HepG2 (cell line): ENCODE measurements at regions not wholly inside any gene's neighbourhood (a gene's known extent, or its start where the extent isn't known, plus 50 kb on each side); places are given as distances from the start of the nearest gene placed in this dataset.

ENCODE experiments used
- ATAC-seq: fragments of 200-7000 bp; cut with Tn5 transposase; 3 replicates; pipeline ENCODE4 v1.9.1; 2020; ENCODE audit warnings: mild to moderate bottlenecking, moderate library complexity
- BruUV-seq: library from RNA; stranded (reverse); fragments of 400-500 nt; replicated peaks from 2 replicates; lab custom pipeline; 2021; lab: Mats Ljungman, UMichigan
- CTCF ChIA-PET: fragments of 300-600 bp; formaldehyde crosslinking; extraction: SDS; loops from one replicate; lab custom pipeline; 2021; ENCODE audit warnings: low total read pairs, inconsistent platforms, low intra/inter-chr PET ratio; lab: Yijun Ruan, JAX
- POLR2A ChIA-PET: fragments of 350-600 bp; sonication (Branson Sonifier 250); formaldehyde crosslinking; loops from one replicate; lab custom pipeline; 2020; ENCODE audit warnings: antibody characterized with exemption, inconsistent platforms; lab: Yijun Ruan, JAX
- DNase-seq: peaks from one replicate; pipeline ENCODE4 v3.0.0-alpha.2; 2015; ENCODE audit warnings: low spot score
- FAIRE-seq: peaks from 3 replicates; lab custom pipeline; 2011; peaks lifted over from hg19 to GRCh38; lab: Jason Lieb, UNC
- H2AFZ ChIP-seq: one replicate; pipeline ENCODE4 v1.6.1; 2011; ENCODE audit warnings: low read length, inconsistent platforms
- H3K27ac ChIP-seq: fragments of 300-600 bp; 3 replicates; pipeline ENCODE4 v1.8.0; 2011; ENCODE audit warnings: mixed run types, mild to moderate bottlenecking, mixed read lengths, low read length, inconsistent platforms; ENCODE audit not compliant: insufficient read depth; ENCODE audit errors: extremely low read length
- H3K27me3 ChIP-seq, 2 experiments: fragments of 200-600 bp in 1 of 2; 2 replicates in 1 of 2; 3 replicates in 1 of 2; pipeline versions ENCODE4 v1.6.0 to v1.8.0; 2011; ENCODE audit warnings: low read length in 2 of 2, mild to moderate bottlenecking in 2 of 2, moderate library complexity in 2 of 2, inconsistent platforms in 1 of 2; ENCODE audit not compliant: insufficient read depth in 2 of 2, control insufficient read depth in 1 of 2
- H3K36me3 ChIP-seq, 2 experiments: fragments of 200-600 bp in 1 of 2; replicated peaks in 1 of 2; 2 replicates in 1 of 2; 3 replicates in 1 of 2; pipeline versions ENCODE4 v1.5.1 to v1.8.0; 2011; ENCODE audit warnings: low read length in 2 of 2, inconsistent platforms in 1 of 2; ENCODE audit not compliant: insufficient read depth in 2 of 2, control insufficient read depth in 1 of 2
- H3K4me1 ChIP-seq: 2 replicates; pipeline ENCODE4 v1.5.1; 2012; ENCODE audit warnings: low read length, inconsistent platforms; ENCODE audit not compliant: insufficient read depth
- H3K4me2 ChIP-seq: 2 replicates; pipeline ENCODE4 v1.6.0; 2011; ENCODE audit warnings: low read depth, low read length, inconsistent platforms
- H3K4me3 ChIP-seq, 3 experiments: fragments of 200-600 bp in 1 of 3; sonication (generic), shearing (Covaris generic) in 1 of 3; replicated peaks in 1 of 3; 2 replicates each; pipeline ENCODE4 v1.5.1; 2011 to 2016; ENCODE audit warnings: low read length in 3 of 3, inconsistent platforms in 2 of 3, low read depth in 2 of 3, mild to moderate bottlenecking in 2 of 3, control low read depth in 1 of 3, mixed read lengths in 1 of 3; ENCODE audit not compliant: insufficient read depth in 1 of 3
- H3K79me2 ChIP-seq: one replicate; pipeline ENCODE4 v1.6.1; 2011; ENCODE audit warnings: low read length, inconsistent platforms; ENCODE audit not compliant: insufficient read depth
- H3K9ac ChIP-seq: 2 replicates; pipeline ENCODE4 v1.6.0; 2011; ENCODE audit warnings: mild to moderate bottlenecking, low read depth, low read length, inconsistent platforms; ENCODE audit not compliant: insufficient read depth
- H3K9me3 ChIP-seq: 2 replicates; pipeline ENCODE4 v1.5.1; 2012; ENCODE audit warnings: mild to moderate bottlenecking, low read length
- H4K20me1 ChIP-seq: 2 replicates; pipeline ENCODE4 v1.6.0; 2011; ENCODE audit warnings: inconsistent platforms, mild to moderate bottlenecking, low read length, moderate library complexity; ENCODE audit not compliant: insufficient read depth
- CENPT ChIP-seq: sonication (generic); formaldehyde crosslinking; IDR thresholded peaks from 2 replicates; pipeline ENCODE4 v1.8.0; 2022; ENCODE audit warnings: low read depth, mild to moderate bottlenecking, moderate library complexity, missing genetic modification reagents
- MAFF ChIP-seq: IDR thresholded peaks from 2 replicates; pipeline ENCODE4 v1.6.1; 2011; ENCODE audit warnings: low read depth, low read length, improper control_type of control experiment
- MAFK ChIP-seq, 2 experiments: IDR thresholded peaks in 1 of 2; conservative IDR thresholded peaks in 1 of 2; 2 replicates each; pipeline ENCODE4 v1.6.1; 2011; ENCODE audit warnings: improper control_type of control experiment in 2 of 2, low read length in 2 of 2
- MYNN ChIP-seq: sonication (generic); formaldehyde crosslinking; IDR thresholded peaks from 2 replicates; pipeline ENCODE4 v1.4.0; 2020; ENCODE audit warnings: mild to moderate bottlenecking, low read depth, missing genetic modification reagents
- RCOR2 ChIP-seq: IDR thresholded peaks from 2 replicates; pipeline ENCODE4 v1.6.1; 2016; ENCODE audit warnings: missing biosample characterization, missing genetic modification reagents
- SIN3A ChIP-seq: IDR thresholded peaks from 2 replicates; pipeline ENCODE4 v1.6.1; 2011; ENCODE audit warnings: low read depth, mild to moderate bottlenecking, control low read depth, low read length, borderline replicate concordance
- SPEN ChIP-seq: sonication (generic); formaldehyde crosslinking; IDR thresholded peaks from 2 replicates; pipeline ENCODE4 v1.5.1; 2020; ENCODE audit warnings: low read depth, mild to moderate bottlenecking, missing genetic modification reagents
- TFAP4 ChIP-seq: sonication (generic); IDR thresholded peaks from 2 replicates; pipeline ENCODE4 v1.6.1; 2016; ENCODE audit warnings: low read depth, borderline replicate concordance
- TGIF2 ChIP-seq: IDR thresholded peaks from 2 replicates; pipeline ENCODE4 v1.6.1; 2016; ENCODE audit warnings: control low read depth, missing compliant biosample characterization
- ZNF720 ChIP-seq: sonication (generic); formaldehyde crosslinking; IDR thresholded peaks from 2 replicates; pipeline ENCODE4 v1.4.0; 2020; ENCODE audit warnings: missing genetic modification reagents
- WGBS: methylation state at CpG from one replicate; pipeline ENCODE4 v1.1.6; 2017; ENCODE audit warnings: low lambda C conversion rate; 5-methylcytosine and 5-hydroxymethylcytosine counted together
- in situ Hi-C: cut with HindIII; loops from 2 replicates; pipeline ENCODE4 v1.10.0; 2017; ENCODE audit warnings: low pct_unique_long_range_greater_than_20kb; ENCODE audit not compliant: extremely low pct_ligation_motif_present
- intact Hi-C: fragments of 100-400 bp; cut with micrococcal nuclease; formaldehyde crosslinking; loops from one replicate; pipeline ENCODE4 v1.10.0; 2022; ENCODE audit not compliant: unreplicated experiment
- TF ChIP-seq, protein P1 (sequence below): sonication (generic); formaldehyde crosslinking; IDR thresholded peaks from 2 replicates; pipeline ENCODE4 v1.9.0; 2021; ENCODE audit warnings: missing genetic modification reagents, borderline replicate concordance

DNA sequence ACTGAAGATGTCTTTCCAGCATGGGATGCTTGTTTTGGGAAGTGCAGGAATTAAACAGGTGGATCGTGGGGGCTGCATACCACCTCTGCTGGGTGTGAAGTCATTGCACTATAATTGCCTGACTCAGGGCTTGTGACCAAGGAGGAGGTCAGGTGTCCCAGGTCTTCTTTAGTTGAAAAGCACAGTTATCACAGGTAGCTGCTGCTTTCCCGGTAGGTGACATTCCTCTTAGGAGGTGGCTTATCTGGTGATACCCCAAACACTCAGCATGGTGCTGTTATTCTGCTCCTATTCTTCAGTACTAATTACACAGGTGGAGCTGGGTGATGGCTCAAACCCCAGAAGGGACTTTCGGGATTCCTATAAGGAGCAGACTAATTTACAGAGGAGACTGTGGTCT lies 320.3 kb upstream of the PLXNA2 start:
- H3K4me3 ChIP-seq = no peak overlapping the region
- H3K36me3 ChIP-seq = no peaks in the 10 kb centered on the region
- FAIRE-seq (no peak), ATAC-seq (no peak), DNase-seq (no peak)
- no peak overlapping the region for H3K27ac ChIP-seq
- no peaks in the 10 kb centered on the region for H3K27me3 ChIP-seq
- no peaks in the 10 kb centered on the region for H4K20me1 ChIP-seq
- no peaks in the 10 kb centered on the region for H3K79me2 ChIP-seq
- in situ Hi-C loops (no loop called here), intact Hi-C loops (no loop called here)
- H3K9me3 ChIP-seq = no peaks in the 10 kb centered on the region
- no peak for TF ChIP-seq TFAP4
- TF ChIP-seq, protein P1, sequence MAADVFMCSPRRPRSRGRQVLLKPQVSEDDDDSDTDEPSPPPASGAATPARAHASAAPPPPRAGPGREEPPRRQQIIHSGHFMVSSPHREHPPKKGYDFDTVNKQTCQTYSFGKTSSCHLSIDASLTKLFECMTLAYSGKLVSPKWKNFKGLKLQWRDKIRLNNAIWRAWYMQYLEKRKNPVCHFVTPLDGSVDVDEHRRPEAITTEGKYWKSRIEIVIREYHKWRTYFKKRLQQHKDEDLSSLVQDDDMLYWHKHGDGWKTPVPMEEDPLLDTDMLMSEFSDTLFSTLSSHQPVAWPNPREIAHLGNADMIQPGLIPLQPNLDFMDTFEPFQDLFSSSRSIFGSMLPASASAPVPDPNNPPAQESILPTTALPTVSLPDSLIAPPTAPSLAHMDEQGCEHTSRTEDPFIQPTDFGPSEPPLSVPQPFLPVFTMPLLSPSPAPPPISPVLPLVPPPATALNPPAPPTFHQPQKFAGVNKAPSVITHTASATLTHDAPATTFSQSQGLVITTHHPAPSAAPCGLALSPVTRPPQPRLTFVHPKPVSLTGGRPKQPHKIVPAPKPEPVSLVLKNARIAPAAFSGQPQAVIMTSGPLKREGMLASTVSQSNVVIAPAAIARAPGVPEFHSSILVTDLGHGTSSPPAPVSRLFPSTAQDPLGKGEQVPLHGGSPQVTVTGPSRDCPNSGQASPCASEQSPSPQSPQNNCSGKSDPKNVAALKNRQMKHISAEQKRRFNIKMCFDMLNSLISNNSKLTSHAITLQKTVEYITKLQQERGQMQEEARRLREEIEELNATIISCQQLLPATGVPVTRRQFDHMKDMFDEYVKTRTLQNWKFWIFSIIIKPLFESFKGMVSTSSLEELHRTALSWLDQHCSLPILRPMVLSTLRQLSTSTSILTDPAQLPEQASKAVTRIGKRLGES (CRISPR knock-in tag) = no peak
- no peaks in the 10 kb centered on the region for H3K4me1 ChIP-seq
- POLR2A ChIA-PET = no interaction called here
- no peak overlapping the region for H3K9ac ChIP-seq
- CTCF ChIA-PET = no interaction called here
- 44% methylated on average over 2 of the region's 3 CpGs for WGBS
- H3K4me2 ChIP-seq = no peak overlapping the region
- no peak overlapping the region for H2AFZ ChIP-seq
- no TSS peak for BruUV-seq

- FAIRE-seq (no peak), ATAC-seq (no peak), DNase-seq (no peak)
- POLR2A ChIA-PET = no interaction called here
- H3K36me3 ChIP-seq = no peaks in the 10 kb centered on the region
- no peak overlapping the region for H3K4me3 ChIP-seq
- intact Hi-C loops (no loop called here), in situ Hi-C loops (no loop called here)
- H3K9me3 ChIP-seq = no peaks in the 10 kb centered on the region
- no peaks in the 10 kb centered on the region for H3K27me3 ChIP-seq
- no peak overlapping the region for H2AFZ ChIP-seq
- WGBS = 21% methylated on average over 6 of the region's 6 CpGs
- no peak overlapping the region for H3K9ac ChIP-seq
- no peaks in the 10 kb centered on the region for H3K79me2 ChIP-seq
- H3K4me2 ChIP-seq = no peak overlapping the region
- no peaks in the 10 kb centered on the region for H4K20me1 ChIP-seq
- H3K27ac ChIP-seq = no peak overlapping the region
- BruUV-seq = no TSS peak
- TF ChIP-seq RCOR2 (CRISPR knock-in tag) (no peak), SIN3A (no peak), MYNN (no peak), MAFK (conservative IDR thresholded peaks at IDR 0.05 in 1 of 2, IDR thresholded peaks at IDR 0.05 in 1 of 2; ENCODE audit: low read length in 2 of 2) (peak in 1 of 2 experiments; percentile 23; a peak in 1 of 4 replicates), TGIF2 (CRISPR knock-in tag) (no peak), MAFF (peak; percentile 24; the same call in 1 of the 2 replicates), SPEN (no peak), ZNF720 (CRISPR knock-in tag) (no peak), CENPT (no peak)
- TF ChIP-seq, all 625 proteins: peak for 2
- CTCF ChIA-PET = no interaction called here
- H3K4me1 ChIP-seq = no peaks in the 10 kb centered on the region
Observed at GRCh38 chr1:208565756-208566440, 321.7 kb upstream of the PLXNA2 start.
